Mesendoderm (in vitro differentiated cells): ENCODE measurements at regions not wholly inside any gene's neighbourhood (a gene's known extent, or its start where the extent isn't known, plus 50 kb on each side); places are given as distances from the start of the nearest gene placed in this dataset.
"Not testable (repeated sequence)": the region's sequence is repeated elsewhere in the genome, so short reads cannot be mapped to it uniquely, and the experiment has no call there.

Experiments
- DNase-seq: peaks from one replicate; pipeline ENCODE4 v3.0.0; 2013
- H2AK5ac ChIP-seq: 2 replicates; pipeline ENCODE4 v1.6.1; 2013; ENCODE audit warnings: low read length, inconsistent platforms
- H2BK120ac ChIP-seq: 2 replicates; pipeline ENCODE4 v1.6.1; 2013; ENCODE audit warnings: low read depth, mild to moderate bottlenecking, low read length, moderate library complexity, mixed read lengths
- H2BK15ac ChIP-seq: replicated peaks from 2 replicates; pipeline ENCODE4 v1.6.1; 2013; ENCODE audit warnings: low read depth, mild to moderate bottlenecking, moderate library complexity
- H2BK5ac ChIP-seq: 2 replicates; pipeline ENCODE4 v1.6.1; 2013; ENCODE audit warnings: low read length, inconsistent platforms
- H3K18ac ChIP-seq: 2 replicates; pipeline ENCODE4 v1.6.1; 2013; ENCODE audit warnings: mild to moderate bottlenecking, low read length, mixed read lengths
- H3K23ac ChIP-seq: one replicate; pipeline ENCODE4 v1.6.1; 2013; ENCODE audit warnings: low read length
- H3K27ac ChIP-seq: 2 replicates; pipeline ENCODE4 v1.5.1; 2013; ENCODE audit warnings: low read depth, mild to moderate bottlenecking, inconsistent platforms, low read length, moderate library complexity
- H3K27me3 ChIP-seq: 2 replicates; pipeline ENCODE4 v1.6.1; 2013; ENCODE audit warnings: low read length, control low read depth, mild to moderate bottlenecking, inconsistent platforms; ENCODE audit not compliant: insufficient read depth, poor library complexity
- H3K36me3 ChIP-seq: 2 replicates; pipeline ENCODE4 v1.6.1; 2013; ENCODE audit warnings: low read length, inconsistent platforms; ENCODE audit not compliant: control insufficient read depth, insufficient read depth
- H3K4ac ChIP-seq: one replicate; pipeline ENCODE4 v1.6.1; 2013; ENCODE audit warnings: low read depth, mild to moderate bottlenecking, low read length, moderate library complexity
- H3K4me1 ChIP-seq: 2 replicates; pipeline ENCODE4 v1.6.1; 2013; ENCODE audit warnings: low read depth, low read length, inconsistent platforms; ENCODE audit not compliant: control insufficient read depth
- H3K4me2 ChIP-seq: 2 replicates; pipeline ENCODE4 v1.6.1; 2013; ENCODE audit warnings: low read length
- H3K4me3 ChIP-seq: 2 replicates; pipeline ENCODE4 v1.5.1; 2013; ENCODE audit warnings: mild to moderate bottlenecking, low read length
- H3K56ac ChIP-seq: one replicate; pipeline ENCODE4 v1.6.1; 2013; ENCODE audit warnings: low read length
- H3K79me1 ChIP-seq: 2 replicates; pipeline ENCODE4 v1.6.1; 2013; ENCODE audit warnings: low read length, inconsistent platforms
- H3K79me2 ChIP-seq: 2 replicates; pipeline ENCODE4 v1.6.1; 2013; ENCODE audit warnings: mild to moderate bottlenecking, low read length; ENCODE audit not compliant: control insufficient read depth, insufficient read depth
- H3K9ac ChIP-seq: 2 replicates; pipeline ENCODE4 v1.6.1; 2013; ENCODE audit warnings: low read length, inconsistent platforms
- H4K5ac ChIP-seq: one replicate; pipeline ENCODE4 v1.6.1; 2013; ENCODE audit warnings: low read length
- H4K8ac ChIP-seq: one replicate; pipeline ENCODE4 v1.6.1; 2013; ENCODE audit warnings: low read depth, mild to moderate bottlenecking, control low read depth, low read length, moderate library complexity
- WGBS: extraction: QIAGEN DNeasy Blood & Tissue Kit; methylation state at CpG from one replicate; pipeline ENCODE4 v1.1.7; 2013; ENCODE audit warnings: low lambda C conversion rate, missing lambda C conversion rate; ENCODE audit not compliant: insufficient coverage; ENCODE audit errors: extremely low coverage; 5-methylcytosine and 5-hydroxymethylcytosine counted together

DNA sequence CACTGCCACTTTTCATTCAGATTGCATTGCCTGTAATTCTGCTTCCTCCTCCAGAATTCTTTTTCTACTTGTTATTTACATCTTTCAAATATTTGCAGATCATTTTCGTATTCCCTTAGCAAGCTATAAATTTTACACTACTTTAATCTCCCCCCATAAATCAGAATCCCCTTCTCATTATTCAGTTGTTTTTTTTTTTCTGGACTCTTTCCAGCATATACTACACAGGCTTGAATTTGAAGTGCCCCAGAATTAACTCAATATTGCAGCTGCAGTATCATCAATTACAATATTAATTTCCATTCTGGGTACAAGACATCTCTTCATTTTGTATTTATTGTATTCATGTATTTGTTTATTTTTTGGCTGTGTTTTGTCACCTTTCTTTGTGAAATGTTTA, 1494.3 kb downstream of the AMY1C start:
- no peak overlapping the region for H3K23ac ChIP-seq
- H3K9ac ChIP-seq, result no peak overlapping the region
- no peak overlapping the region for H3K18ac ChIP-seq
- no peak overlapping the region for H3K56ac ChIP-seq
- 100% methylated on average over 1 of the region's 1 CpG for WGBS
- H4K5ac ChIP-seq, result no peak overlapping the region
- no peak overlapping the region for H2BK120ac ChIP-seq
- no peak overlapping the region for H3K4ac ChIP-seq
- H3K27me3 ChIP-seq, result no peaks in the 10 kb centered on the region
- no peak overlapping the region for H2AK5ac ChIP-seq
- no peak overlapping the region for H3K4me2 ChIP-seq
- H3K4me3 ChIP-seq, result no peak overlapping the region
- H4K8ac ChIP-seq, result no peak overlapping the region
- no peak overlapping the region for H3K27ac ChIP-seq
- H3K36me3 ChIP-seq, result no peaks in the 10 kb centered on the region
- no peak overlapping the region for H2BK5ac ChIP-seq
- no peak overlapping the region for H2BK15ac ChIP-seq
- no peaks in the 10 kb centered on the region for H3K4me1 ChIP-seq
- no peaks in the 10 kb centered on the region for H3K79me2 ChIP-seq
- no peak for DNase-seq
- no peaks in the 10 kb centered on the region for H3K79me1 ChIP-seq

GRCh38 chr1:105254906-105255305, 1505.2 kb downstream of the AMY1C start:
- H3K36me3 ChIP-seq, result no peaks in the 10 kb centered on the region
- H3K79me1 ChIP-seq, result no peaks in the 10 kb centered on the region
- H3K4ac ChIP-seq, result no peak overlapping the region
- no peaks in the 10 kb centered on the region for H3K27me3 ChIP-seq
- no peak overlapping the region for H3K18ac ChIP-seq
- H3K79me2 ChIP-seq, result no peaks in the 10 kb centered on the region
- H3K27ac ChIP-seq, result no peak overlapping the region
- no peak overlapping the region for H3K9ac ChIP-seq
- H2AK5ac ChIP-seq, result no peak overlapping the region
- no peak overlapping the region for H4K8ac ChIP-seq
- H2BK15ac ChIP-seq, result no peak overlapping the region
- WGBS, result no CpG with 5 or more reads among the region's 1 CpG
- H3K23ac ChIP-seq, result no peak overlapping the region
- no peak overlapping the region for H3K4me2 ChIP-seq
- no peak overlapping the region for H2BK5ac ChIP-seq
- no peak overlapping the region for H3K56ac ChIP-seq
- no peak overlapping the region for H3K4me3 ChIP-seq
- H2BK120ac ChIP-seq, result no peak overlapping the region
- no peaks in the 10 kb centered on the region for H3K4me1 ChIP-seq
- H4K5ac ChIP-seq, result no peak overlapping the region
- DNase-seq, result no peak

DNA sequence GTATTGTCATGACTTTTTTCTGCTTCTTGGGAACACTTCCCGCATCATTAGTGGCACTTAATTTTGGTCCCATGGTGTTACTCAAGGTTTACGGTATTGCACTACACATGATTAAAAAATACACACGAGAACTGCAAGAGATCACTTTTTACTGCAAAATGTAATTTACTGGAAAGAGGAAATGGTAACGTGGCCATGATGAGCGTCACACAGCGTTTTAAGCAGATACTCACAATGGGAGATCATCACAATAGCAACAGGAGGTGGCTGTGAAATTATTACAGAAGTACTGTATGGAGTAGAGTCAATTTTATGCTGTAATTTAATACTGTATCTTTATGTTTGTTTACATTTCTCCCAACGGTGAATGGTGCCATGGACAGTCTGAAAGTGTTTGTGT, 1510.3 kb downstream of the AMY1C start:
- Histone ChIP-seq H3K36me3 (no peaks in the 10 kb centered on the region), H3K9ac (no peak overlapping the region), H4K8ac (no peak overlapping the region), H3K4me3 (no peak overlapping the region), H3K23ac (no peak overlapping the region), H2AK5ac (no peak overlapping the region), H3K79me2 (no peaks in the 10 kb centered on the region), H3K18ac (no peak overlapping the region), H3K4me1 (no peaks in the 10 kb centered on the region), H3K4me2 (no peak overlapping the region), H3K27ac (no peak overlapping the region), H4K5ac (no peak overlapping the region), H3K27me3 (no peaks in the 10 kb centered on the region), H2BK120ac (no peak overlapping the region), H2BK15ac (no peak overlapping the region), H3K4ac (no peak overlapping the region), H3K79me1 (no peaks in the 10 kb centered on the region), H2BK5ac (no peak overlapping the region), H3K56ac (no peak overlapping the region)
- no peak for DNase-seq
- WGBS, result no CpG with 5 or more reads among the region's 7 CpGs

DNA sequence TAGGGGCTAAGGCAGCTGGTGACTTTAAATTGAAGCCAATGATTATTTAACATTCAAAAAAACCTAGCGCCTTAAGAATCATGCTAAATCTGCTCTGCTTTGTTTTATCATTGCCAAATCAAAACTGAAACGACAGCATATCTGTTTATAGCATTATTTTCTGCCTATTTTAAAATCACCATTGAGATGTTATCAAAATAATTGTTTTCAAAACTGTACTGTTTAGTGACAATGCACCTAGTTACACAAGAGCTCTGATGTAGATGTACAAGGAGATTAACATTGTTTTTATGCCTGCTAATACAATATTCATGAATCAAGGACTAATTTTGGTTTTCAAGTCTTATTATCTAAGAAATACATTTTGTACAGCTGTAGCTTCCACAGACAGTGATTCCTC, 1521.3 kb downstream of the AMY1C start:
- Histone ChIP-seq H3K9ac (no peak overlapping the region), H3K27ac (no peak overlapping the region), H3K79me1 (no peaks in the 10 kb centered on the region), H2AK5ac (no peak overlapping the region), H4K5ac (no peak overlapping the region), H3K18ac (no peak overlapping the region), H3K27me3 (no peaks in the 10 kb centered on the region), H2BK5ac (no peak overlapping the region), H3K36me3 (no peaks in the 10 kb centered on the region), H4K8ac (no peak overlapping the region), H2BK15ac (no peak overlapping the region), H3K4ac (no peak overlapping the region), H3K79me2 (no peaks in the 10 kb centered on the region), H3K4me3 (no peak overlapping the region), H3K4me1 (no peaks in the 10 kb centered on the region), H3K4me2 (no peak overlapping the region), H3K56ac (no peak overlapping the region), H3K23ac (no peak overlapping the region), H2BK120ac (no peak overlapping the region)
- DNase-seq, result no peak
- no CpG with 5 or more reads among the region's 2 CpGs for WGBS

DNA sequence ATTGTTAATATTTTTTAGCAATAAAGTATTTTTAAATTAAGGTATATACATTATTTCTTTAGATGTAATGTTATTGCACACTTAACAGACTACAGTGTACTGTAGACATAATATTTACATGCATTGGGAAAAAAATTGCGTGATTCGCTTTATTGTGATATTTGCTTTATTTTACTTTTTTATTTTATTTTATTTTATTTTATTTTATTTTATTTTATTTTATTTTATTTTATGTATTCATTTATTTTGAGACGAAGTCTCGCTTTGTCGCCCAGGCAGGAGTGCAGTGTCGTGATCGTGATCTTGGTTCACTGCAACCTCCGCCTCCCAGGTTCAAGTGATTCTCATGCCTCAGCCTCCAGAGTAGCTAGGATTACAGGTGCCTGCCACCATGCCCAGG, 1522.7 kb downstream of the AMY1C start:
- H3K4me2 ChIP-seq, H3K9ac ChIP-seq, H4K8ac ChIP-seq, H4K5ac ChIP-seq, H3K4ac ChIP-seq, H2BK120ac ChIP-seq, H2AK5ac ChIP-seq, H3K18ac ChIP-seq, H2BK5ac ChIP-seq, H3K27me3 ChIP-seq, H3K56ac ChIP-seq, H3K79me2 ChIP-seq, H3K79me1 ChIP-seq, H3K27ac ChIP-seq, H3K4me1 ChIP-seq, H3K23ac ChIP-seq, DNase-seq, H3K4me3 ChIP-seq, H3K36me3 ChIP-seq, H2BK15ac ChIP-seq: not testable (repeated sequence)
- no CpG with 5 or more reads among the region's 8 CpGs for WGBS

- Histone ChIP-seq H3K79me1 (no peaks in the 10 kb centered on the region), H2AK5ac (no peak overlapping the region), H3K27me3 (no peaks in the 10 kb centered on the region), H3K4me2 (no peak overlapping the region), H3K18ac (no peak overlapping the region), H3K4me3 (no peak overlapping the region), H3K4me1 (no peaks in the 10 kb centered on the region), H3K9ac (no peak overlapping the region), H3K23ac (no peak overlapping the region), H2BK120ac (no peak overlapping the region), H4K5ac (no peak overlapping the region), H2BK5ac (no peak overlapping the region), H3K4ac (no peak overlapping the region), H4K8ac (no peak overlapping the region), H2BK15ac (no peak overlapping the region), H3K79me2 (no peaks in the 10 kb centered on the region), H3K56ac (no peak overlapping the region), H3K27ac (no peak overlapping the region), H3K36me3 (no peaks in the 10 kb centered on the region)
- WGBS, result no CpG with 5 or more reads among the region's 2 CpGs
- DNase-seq, result no peak
These were observed 1545.1 kb downstream of the AMY1C start for GRCh38 chr1:105294838-105295237.
